GM21717 (cell line): ENCODE measurements at regions not wholly inside any gene's neighbourhood (a gene's known extent, or its start where the extent isn't known, plus 50 kb on each side); places are given as distances from the start of the nearest gene placed in this dataset.
"Not testable (repeated sequence)": the region's sequence is repeated elsewhere in the genome, so short reads cannot be mapped to it uniquely, and the experiment has no call there.

Source experiments
- ATAC-seq: cut with Tn5 transposase; IDR thresholded peaks from one replicate; pipeline ENCODE4 v1.9.1; 2021; ENCODE audit warnings: mild to moderate bottlenecking, moderate library complexity; ENCODE audit not compliant: unreplicated experiment

DNA sequence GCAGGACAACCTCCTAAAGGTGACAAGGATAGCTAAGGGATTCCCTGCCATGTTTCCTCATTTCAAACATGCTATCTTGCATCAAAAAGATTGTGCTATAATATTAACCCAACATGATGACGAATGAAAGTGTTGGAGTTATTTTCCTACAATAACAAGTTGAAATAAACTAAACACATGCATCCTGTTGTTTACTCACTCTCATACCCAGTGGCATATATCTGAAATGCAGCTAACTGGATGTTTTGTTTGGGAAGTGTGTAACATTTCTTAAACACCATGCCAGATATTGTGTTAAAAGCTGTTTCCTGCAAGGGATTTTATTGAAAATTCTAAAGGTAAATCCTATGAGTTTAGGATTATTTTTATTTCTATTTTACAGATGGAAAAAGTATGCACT lies 139.6 kb downstream of the TFPI2 start:
- no peak for ATAC-seq

DNA sequence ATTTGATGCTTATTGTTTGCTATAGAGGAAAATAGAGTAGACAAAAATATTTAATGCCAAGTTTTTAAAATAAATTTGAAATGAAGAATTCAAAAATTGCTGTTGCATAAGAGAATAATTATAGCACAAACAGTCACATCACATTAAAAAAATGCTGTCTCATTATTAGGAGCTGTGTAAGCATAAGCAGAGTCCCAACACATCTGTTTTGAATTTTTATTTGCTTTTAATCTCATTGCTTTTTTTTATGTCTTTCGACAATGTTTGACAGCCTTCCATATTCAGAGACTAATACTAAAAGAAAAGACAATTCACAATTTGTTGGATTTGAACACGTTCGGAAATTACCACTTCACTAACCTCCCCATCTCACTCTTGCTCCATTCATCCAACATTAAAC lies 143.5 kb downstream of the TFPI2 start:
- no peak for ATAC-seq

GRCh38 chr7:93739424-93739823 lies 151.1 kb downstream of the TFPI2 start:
- no peak for ATAC-seq

- ATAC-seq, result no peak
Observed at GRCh38 chr7:93737953-93738352, 152.6 kb downstream of the TFPI2 start.

DNA sequence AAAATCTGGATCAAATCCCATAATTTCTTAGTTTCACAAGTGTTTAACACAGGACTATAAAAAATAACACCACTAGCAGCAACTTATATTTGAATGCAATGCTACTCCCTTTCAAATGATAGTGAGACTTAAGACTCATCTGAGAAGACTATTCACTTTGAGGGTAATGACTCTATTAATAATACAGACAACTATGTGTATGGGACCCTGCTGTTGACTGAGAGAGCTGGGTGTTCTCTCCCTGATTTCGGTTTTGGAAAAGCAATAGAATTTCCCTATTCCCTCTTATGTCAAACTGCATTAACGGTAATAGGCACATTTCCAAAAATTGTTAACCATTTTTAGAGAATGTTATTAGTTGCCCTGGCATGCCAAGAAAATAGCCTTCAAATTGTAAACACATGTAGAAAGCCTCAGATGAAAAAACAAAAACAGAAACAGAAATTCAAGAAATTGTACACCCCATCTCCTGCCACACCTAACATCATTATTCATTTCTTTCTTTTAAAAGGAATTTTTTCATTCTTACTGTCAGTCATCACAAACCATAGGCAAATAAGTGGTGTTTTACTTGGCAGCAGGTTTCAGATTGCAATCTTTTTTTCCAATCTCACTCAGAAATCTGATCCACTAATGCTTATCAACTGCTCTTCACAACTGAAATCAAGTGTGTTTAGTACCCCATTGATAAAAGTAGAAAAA lies 153.7 kb downstream of the TFPI2 start:
- no peak for ATAC-seq

- no peak for ATAC-seq
Observed at GRCh38 chr7:93728292-93728691, 153.8 kb upstream of the CALCR start.

GRCh38 chr7:93725954-93726353 lies 151.4 kb upstream of the CALCR start:
- no peak for ATAC-seq

GRCh38 chr7:93723424-93724124 lies 149.1 kb upstream of the CALCR start:
- ATAC-seq, result no peak

GRCh38 chr7:93720106-93720505 lies 145.6 kb upstream of the CALCR start:
- ATAC-seq, result no peak

GRCh38 chr7:93719546-93719945 lies 145.0 kb upstream of the CALCR start:
- no peak for ATAC-seq

GRCh38 chr7:93717217-93717900 lies 142.8 kb upstream of the CALCR start:
- no peak for ATAC-seq

- no peak for ATAC-seq
Observed at GRCh38 chr7:93715234-93715633, 140.7 kb upstream of the CALCR start.

DNA sequence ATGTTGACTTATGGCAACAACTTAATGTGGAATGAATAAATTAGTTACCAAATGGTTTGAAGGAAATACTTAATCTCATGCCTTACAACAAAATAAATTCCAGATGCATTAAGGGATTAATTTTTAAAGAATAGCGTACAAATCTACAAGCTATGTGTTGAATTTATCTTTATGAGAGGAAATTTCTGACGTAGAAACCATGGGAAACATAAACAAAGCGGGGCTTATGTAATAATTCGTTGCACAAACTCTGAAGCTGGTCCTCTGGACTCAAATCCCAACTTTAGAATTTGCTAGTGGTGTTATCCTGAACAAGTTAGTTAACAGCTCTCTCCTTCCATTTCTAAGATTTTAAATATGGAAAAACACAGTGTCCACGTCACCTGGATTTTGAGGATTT lies 137.4 kb upstream of the CALCR start:
- ATAC-seq, result no peak

DNA sequence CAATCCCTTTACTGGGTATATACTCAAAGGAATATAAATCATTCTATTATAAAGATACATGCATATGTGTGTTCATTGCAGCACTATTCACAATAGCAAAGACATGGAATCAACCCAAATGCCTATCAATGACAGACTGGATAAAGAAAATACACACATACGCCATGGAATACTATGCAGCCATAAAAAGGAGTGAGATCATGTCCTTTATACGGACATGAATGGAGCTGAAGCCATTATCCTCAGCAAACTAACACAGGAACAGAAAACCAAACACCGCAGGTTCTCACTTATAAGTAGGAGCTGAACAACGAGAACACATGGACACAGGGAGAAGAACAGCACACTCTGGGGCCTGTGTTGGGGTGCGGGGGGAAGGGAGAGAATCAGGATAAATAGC lies 133.7 kb upstream of the CALCR start:
- not testable (repeated sequence) for ATAC-seq

DNA sequence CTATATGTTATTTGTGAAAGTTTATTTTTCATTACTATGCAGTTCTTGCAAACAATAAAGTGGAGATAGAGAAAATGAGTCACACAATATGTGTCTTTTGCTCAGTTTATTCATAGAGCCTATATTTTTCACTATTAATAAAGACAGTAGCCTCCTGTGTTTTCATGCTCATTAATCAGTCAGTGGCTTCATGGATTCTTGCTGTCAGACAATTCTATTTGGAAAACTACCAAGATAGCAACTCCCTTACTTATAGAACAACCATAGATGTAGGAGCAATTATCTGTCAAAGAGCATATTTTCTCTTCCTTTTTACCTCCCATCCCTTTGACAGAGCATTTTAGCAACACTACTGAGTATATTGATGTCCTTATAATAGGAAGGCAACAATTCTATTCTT lies 132.7 kb upstream of the CALCR start:
- no peak for ATAC-seq

DNA sequence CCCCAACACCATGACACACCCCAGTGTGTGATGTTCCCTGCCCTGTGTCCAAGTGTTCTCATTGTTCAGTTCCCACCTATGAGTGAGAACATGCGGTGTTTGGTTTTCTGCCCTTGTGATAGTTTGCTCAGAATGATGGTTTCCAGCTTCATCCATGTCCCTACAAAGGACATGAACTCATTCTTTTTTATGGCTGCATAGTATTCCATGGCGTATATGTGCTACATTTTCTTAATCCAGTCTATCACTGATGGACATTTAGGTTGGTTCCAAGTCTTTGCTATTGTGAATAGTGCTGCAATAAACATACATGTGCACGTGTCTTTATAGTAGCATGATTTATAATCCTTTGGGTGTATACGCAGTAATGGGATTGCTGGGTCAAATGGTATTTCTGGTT lies 131.6 kb upstream of the CALCR start:
- ATAC-seq, result not testable (repeated sequence)

- no peak for ATAC-seq
Observed at GRCh38 chr7:93704217-93704616, 129.7 kb upstream of the CALCR start.

- no peak for ATAC-seq
Observed at GRCh38 chr7:93697901-93698300, 123.4 kb upstream of the CALCR start.

DNA sequence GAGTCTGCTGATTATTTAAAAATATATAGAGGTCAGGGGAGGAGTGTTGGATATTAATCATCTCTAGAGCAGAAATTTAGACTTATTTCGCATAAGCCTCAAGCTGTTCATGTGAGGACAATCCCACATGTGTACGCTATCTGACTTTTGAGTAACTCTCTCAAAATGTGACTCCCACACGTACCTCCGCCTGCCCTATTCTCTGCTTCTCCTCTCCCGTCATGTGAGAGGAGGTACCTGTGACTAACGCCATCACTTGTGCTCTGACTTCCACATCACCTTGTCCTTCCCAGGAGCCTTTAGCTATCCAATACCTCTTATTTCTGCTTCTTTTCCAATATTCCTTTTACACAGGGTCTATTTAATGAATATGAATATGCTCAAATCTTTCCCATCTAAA lies 119.3 kb upstream of the CALCR start:
- ATAC-seq, result no peak

- peak; percentile 77 for ATAC-seq
Observed at GRCh38 chr7:93690021-93690420, 115.5 kb upstream of the CALCR start.

DNA sequence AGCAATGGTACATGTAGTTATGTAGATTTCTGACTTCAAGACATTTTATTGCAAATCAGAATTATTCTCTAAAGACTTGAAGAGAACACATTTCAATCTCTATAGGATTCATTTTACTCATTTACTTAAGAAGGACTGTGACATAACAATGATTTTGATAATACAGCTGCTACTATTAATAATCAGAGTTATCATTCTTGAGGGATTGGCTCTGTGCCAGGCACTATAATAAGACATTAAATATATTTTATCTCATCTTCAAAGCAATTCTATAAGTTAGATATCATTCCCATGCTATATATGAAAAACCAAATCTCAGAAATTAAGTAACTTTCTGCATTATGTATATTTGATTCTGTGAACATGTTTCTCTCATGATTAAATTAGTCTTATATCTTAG lies 103.7 kb upstream of the CALCR start:
- no peak for ATAC-seq
